Muscle of back (tissue), 3 donors: ENCODE measurements at regions not wholly inside any gene's neighbourhood (a gene's known extent, or its start where the extent isn't known, plus 50 kb on each side); places are given as distances from the start of the nearest gene placed in this dataset.
"Not testable (repeated sequence)": the region's sequence is repeated elsewhere in the genome, so short reads cannot be mapped to it uniquely, and the experiment has no call there.

Source experiments
- DNase-seq, 3 donors: peaks; one replicate each; pipeline versions ENCODE4 v3.0.0 to v3.0.0-alpha.2; 2013

- DNase-seq: peak; percentile 6 to 62 (median 41)
Measured at GRCh38 chr1:121519042-121519755, 334.4 kb downstream of the SRGAP2C start.

- not testable (repeated sequence) for DNase-seq
Measured at GRCh38 chr1:121519756-121520286, 335.0 kb downstream of the SRGAP2C start.

GRCh38 chr1:121522061-121522759 is 337.4 kb downstream of the SRGAP2C start:
- DNase-seq: no peak

- not testable (repeated sequence) for DNase-seq
Measured at GRCh38 chr1:121523112-121523511, 338.3 kb downstream of the SRGAP2C start.

- DNase-seq: no peak
Measured at GRCh38 chr1:121525355-121525754, 340.6 kb downstream of the SRGAP2C start.

- peak in 1 of 3 donors; percentile 30 for DNase-seq
Measured at GRCh38 chr1:121528958-121529357, 344.2 kb downstream of the SRGAP2C start.

- DNase-seq: not testable (repeated sequence)
Measured at GRCh38 chr1:121530026-121530425, 345.3 kb downstream of the SRGAP2C start.

GRCh38 chr1:121531747-121532146 is 347.0 kb downstream of the SRGAP2C start:
- not testable (repeated sequence) for DNase-seq

GRCh38 chr1:121538148-121538547 is 353.4 kb downstream of the SRGAP2C start:
- DNase-seq: not testable (repeated sequence)

- DNase-seq: no peak
Measured at GRCh38 chr1:121538943-121539575, 354.3 kb downstream of the SRGAP2C start.

- not testable (repeated sequence) for DNase-seq
Measured at GRCh38 chr1:121543988-121544387, 359.2 kb downstream of the SRGAP2C start.

GRCh38 chr1:121544500-121544899 is 359.7 kb downstream of the SRGAP2C start:
- DNase-seq: no peak

- not testable (repeated sequence) for DNase-seq
Measured at GRCh38 chr1:121545899-121546298, 361.1 kb downstream of the SRGAP2C start.

- DNase-seq: no peak
Measured at GRCh38 chr1:121546830-121547591, 362.2 kb downstream of the SRGAP2C start.

GRCh38 chr1:121547726-121548125 is 363.0 kb downstream of the SRGAP2C start:
- DNase-seq: not testable (repeated sequence)

GRCh38 chr1:121550817-121551216 is 366.0 kb downstream of the SRGAP2C start:
- not testable (repeated sequence) for DNase-seq

- not testable (repeated sequence) for DNase-seq
Measured at GRCh38 chr1:121551491-121551890, 366.7 kb downstream of the SRGAP2C start.

GRCh38 chr1:121556560-121556959 is 371.8 kb downstream of the SRGAP2C start:
- not testable (repeated sequence) for DNase-seq

GRCh38 chr1:121558034-121558433 is 373.3 kb downstream of the SRGAP2C start:
- not testable (repeated sequence) for DNase-seq

GRCh38 chr1:121558514-121558913 is 373.7 kb downstream of the SRGAP2C start:
- peak; percentile 41 to 69 (median 59) for DNase-seq

- peak in 2 of 3 donors; percentile 13 to 17 for DNase-seq
Measured at GRCh38 chr1:121566346-121566745, 381.6 kb downstream of the SRGAP2C start.

- DNase-seq: no peak
Measured at GRCh38 chr1:121569428-121569827, 384.7 kb downstream of the SRGAP2C start.
